ENCODE measurements at regions not wholly inside any gene's neighbourhood (a gene's known extent, or its start where the extent isn't known, plus 50 kb on each side); places are given as distances from the start of the nearest gene placed in this dataset.

DNA sequence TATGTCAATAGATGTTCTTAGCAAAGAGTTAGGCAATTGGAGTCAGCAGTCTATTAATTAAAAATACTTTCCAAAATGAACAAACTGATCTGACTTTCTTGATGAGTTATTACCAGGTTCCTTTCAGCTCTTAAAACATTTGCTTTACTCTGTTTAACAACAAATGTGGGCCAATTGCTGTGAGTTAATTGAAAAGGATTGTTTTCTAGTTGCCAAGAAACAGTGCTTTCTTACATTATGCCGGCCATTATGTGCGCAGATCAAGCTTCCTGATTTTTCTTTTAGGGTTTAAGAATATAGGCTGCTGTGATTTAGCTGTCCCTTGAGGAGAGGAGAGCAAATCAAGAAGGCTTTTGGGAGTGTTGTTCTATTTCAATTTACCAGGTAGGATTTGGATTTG lies 50.5 kb upstream of the ITPRID2 start:
- intact Hi-C loops (cut with DNase I) = loop anchor here in 1 of 3 donors (10.0 kb wide), 1 partner anchor 54 kb away; the partner anchor contains the start of gene ITPRID2
- Histone ChIP-seq H3K4me1 (peaks cover 40 to 53% (median 46%) of the 10 kb centered on the region in 3 donors), H3K27ac (peak overlapping the region; percentile 20 to 91 (median 64)), H3K4me3 (peak overlapping the region in 2 of 4 donors; percentile 19 to 23), H3K27me3 (no peaks in the 10 kb centered on the region), H3K36me3 (no peaks in the 10 kb centered on the region), H3K9me3 (no peaks in the 10 kb centered on the region)
- FAIRE-seq (no peak), DNase-seq (no peak), ATAC-seq (no peak)
- TF ChIP-seq, protein P1, sequence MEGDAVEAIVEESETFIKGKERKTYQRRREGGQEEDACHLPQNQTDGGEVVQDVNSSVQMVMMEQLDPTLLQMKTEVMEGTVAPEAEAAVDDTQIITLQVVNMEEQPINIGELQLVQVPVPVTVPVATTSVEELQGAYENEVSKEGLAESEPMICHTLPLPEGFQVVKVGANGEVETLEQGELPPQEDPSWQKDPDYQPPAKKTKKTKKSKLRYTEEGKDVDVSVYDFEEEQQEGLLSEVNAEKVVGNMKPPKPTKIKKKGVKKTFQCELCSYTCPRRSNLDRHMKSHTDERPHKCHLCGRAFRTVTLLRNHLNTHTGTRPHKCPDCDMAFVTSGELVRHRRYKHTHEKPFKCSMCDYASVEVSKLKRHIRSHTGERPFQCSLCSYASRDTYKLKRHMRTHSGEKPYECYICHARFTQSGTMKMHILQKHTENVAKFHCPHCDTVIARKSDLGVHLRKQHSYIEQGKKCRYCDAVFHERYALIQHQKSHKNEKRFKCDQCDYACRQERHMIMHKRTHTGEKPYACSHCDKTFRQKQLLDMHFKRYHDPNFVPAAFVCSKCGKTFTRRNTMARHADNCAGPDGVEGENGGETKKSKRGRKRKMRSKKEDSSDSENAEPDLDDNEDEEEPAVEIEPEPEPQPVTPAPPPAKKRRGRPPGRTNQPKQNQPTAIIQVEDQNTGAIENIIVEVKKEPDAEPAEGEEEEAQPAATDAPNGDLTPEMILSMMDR (IDR thresholded peaks at IDR 0.05) = no peak
- WGBS, 2 donors = 37 to 43% methylated on average over 2 of the region's 2 CpGs

Measured in pancreas (tissue), 10 donors.